ENCODE measurements at regions not wholly inside any gene's neighbourhood (a gene's known extent, or its start where the extent isn't known, plus 50 kb on each side); places are given as distances from the start of the nearest gene placed in this dataset.

DNA sequence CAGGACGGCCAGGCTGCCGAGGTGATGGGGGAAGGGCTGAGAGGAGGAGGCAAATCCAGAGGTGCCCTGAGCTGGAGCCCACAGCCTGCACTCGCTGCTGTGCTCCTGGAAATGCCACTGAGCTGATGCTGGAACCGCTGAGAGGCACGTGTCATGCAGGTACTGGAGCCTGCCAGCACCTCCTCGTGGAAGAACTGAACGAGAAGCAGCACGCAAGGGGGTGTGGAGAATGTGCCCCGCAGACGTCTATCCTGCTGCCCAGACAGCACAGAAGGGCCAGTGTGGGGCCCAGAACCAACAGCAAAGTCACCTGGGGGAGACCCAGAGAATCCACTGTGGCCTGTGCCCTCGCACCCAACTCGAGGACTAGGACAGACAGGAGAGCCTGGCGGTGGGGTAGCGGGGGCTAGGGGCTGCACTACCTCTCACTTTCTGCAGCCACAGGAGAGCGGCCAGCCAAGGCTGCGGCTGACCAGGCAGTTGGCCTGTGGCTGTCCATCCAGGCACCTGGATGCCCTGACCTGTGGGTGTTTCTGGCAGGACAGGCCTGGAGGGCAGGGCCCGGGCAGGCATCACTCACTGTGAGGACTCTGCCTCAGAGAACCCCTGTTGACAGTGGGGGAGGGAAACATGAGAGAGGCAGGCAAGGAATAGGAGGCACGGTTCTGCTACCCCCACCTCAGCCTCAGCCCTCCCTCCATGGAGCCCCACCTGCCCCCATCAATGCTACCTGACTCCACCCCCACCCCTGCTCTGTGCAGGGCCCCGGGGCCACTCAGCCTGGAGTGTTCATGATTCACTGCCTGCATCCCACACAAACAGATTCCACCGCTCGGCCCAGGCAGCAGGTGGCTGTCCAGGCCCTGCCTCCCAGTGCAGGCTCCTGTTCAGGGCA, 213.1 kb downstream of the TBC1D2B start:
- no peaks in the 10 kb centered on the region for H3K79me2 ChIP-seq (replicated peaks; ENCODE audit: insufficient read depth, low read length)
- H3K9me2 ChIP-seq (ENCODE audit: insufficient read depth, low read length), result no peaks in the 10 kb centered on the region
- no peaks in the 10 kb centered on the region for H3K9me3 ChIP-seq (ENCODE audit: low read length)
- no peaks in the 10 kb centered on the region for H3F3A ChIP-seq (ENCODE audit: insufficient read depth, low read length, poor library complexity, severe bottlenecking)
- no peak overlapping the region for H3K9ac ChIP-seq (ENCODE audit: low read length)
- no peak overlapping the region for H3K4me2 ChIP-seq (ENCODE audit: low read length)
- H2AFZ ChIP-seq (ENCODE audit: low read depth, low read length), result no peak overlapping the region
- H3K27me3 ChIP-seq (ENCODE audit: insufficient read depth, low read depth, low read length), result no peaks in the 10 kb centered on the region
- no peak for TF ChIP-seq RAD21 (conservative IDR thresholded peaks at IDR 0.05)
- TF ChIP-seq, protein P1, sequence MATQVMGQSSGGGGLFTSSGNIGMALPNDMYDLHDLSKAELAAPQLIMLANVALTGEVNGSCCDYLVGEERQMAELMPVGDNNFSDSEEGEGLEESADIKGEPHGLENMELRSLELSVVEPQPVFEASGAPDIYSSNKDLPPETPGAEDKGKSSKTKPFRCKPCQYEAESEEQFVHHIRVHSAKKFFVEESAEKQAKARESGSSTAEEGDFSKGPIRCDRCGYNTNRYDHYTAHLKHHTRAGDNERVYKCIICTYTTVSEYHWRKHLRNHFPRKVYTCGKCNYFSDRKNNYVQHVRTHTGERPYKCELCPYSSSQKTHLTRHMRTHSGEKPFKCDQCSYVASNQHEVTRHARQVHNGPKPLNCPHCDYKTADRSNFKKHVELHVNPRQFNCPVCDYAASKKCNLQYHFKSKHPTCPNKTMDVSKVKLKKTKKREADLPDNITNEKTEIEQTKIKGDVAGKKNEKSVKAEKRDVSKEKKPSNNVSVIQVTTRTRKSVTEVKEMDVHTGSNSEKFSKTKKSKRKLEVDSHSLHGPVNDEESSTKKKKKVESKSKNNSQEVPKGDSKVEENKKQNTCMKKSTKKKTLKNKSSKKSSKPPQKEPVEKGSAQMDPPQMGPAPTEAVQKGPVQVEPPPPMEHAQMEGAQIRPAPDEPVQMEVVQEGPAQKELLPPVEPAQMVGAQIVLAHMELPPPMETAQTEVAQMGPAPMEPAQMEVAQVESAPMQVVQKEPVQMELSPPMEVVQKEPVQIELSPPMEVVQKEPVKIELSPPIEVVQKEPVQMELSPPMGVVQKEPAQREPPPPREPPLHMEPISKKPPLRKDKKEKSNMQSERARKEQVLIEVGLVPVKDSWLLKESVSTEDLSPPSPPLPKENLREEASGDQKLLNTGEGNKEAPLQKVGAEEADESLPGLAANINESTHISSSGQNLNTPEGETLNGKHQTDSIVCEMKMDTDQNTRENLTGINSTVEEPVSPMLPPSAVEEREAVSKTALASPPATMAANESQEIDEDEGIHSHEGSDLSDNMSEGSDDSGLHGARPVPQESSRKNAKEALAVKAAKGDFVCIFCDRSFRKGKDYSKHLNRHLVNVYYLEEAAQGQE (IDR thresholded peaks at IDR 0.05; ENCODE audit: borderline replicate concordance), result no peak
- TF ChIP-seq TAF1 (IDR thresholded peaks at IDR 0.05; ENCODE audit: low read depth), result no peak
- no peak for TF ChIP-seq EP300 (conservative IDR thresholded peaks at IDR 0.05; ENCODE audit: poor library complexity, severe bottlenecking)
- TF ChIP-seq SMC3 (conservative IDR thresholded peaks at IDR 0.05; ENCODE audit: poor library complexity), result no peak
- TF ChIP-seq, protein P2, sequence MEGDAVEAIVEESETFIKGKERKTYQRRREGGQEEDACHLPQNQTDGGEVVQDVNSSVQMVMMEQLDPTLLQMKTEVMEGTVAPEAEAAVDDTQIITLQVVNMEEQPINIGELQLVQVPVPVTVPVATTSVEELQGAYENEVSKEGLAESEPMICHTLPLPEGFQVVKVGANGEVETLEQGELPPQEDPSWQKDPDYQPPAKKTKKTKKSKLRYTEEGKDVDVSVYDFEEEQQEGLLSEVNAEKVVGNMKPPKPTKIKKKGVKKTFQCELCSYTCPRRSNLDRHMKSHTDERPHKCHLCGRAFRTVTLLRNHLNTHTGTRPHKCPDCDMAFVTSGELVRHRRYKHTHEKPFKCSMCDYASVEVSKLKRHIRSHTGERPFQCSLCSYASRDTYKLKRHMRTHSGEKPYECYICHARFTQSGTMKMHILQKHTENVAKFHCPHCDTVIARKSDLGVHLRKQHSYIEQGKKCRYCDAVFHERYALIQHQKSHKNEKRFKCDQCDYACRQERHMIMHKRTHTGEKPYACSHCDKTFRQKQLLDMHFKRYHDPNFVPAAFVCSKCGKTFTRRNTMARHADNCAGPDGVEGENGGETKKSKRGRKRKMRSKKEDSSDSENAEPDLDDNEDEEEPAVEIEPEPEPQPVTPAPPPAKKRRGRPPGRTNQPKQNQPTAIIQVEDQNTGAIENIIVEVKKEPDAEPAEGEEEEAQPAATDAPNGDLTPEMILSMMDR (IDR thresholded peaks at IDR 0.05; ENCODE audit: poor library complexity, severe bottlenecking), result no peak
- TF ChIP-seq MXI1 (conservative IDR thresholded peaks at IDR 0.05; ENCODE audit: poor library complexity, severe bottlenecking), result no peak
- no peak for TF ChIP-seq POLR2AphosphoS5 (IDR thresholded peaks at IDR 0.05)
- no peak for TF ChIP-seq EZH2 (IDR thresholded peaks at IDR 0.05; ENCODE audit: borderline replicate concordance, insufficient read depth, low read length, poor library complexity, severe bottlenecking)
- H4K20me1 ChIP-seq (ENCODE audit: insufficient read depth), result no peaks in the 10 kb centered on the region
- no peak overlapping the region for H3K4me3 ChIP-seq (ENCODE audit: low read length)
- H3K36me3 ChIP-seq (ENCODE audit: insufficient read depth, low read length), result no peaks in the 10 kb centered on the region
- no peak overlapping the region for H3K27ac ChIP-seq (ENCODE audit: low read length)

DNA sequence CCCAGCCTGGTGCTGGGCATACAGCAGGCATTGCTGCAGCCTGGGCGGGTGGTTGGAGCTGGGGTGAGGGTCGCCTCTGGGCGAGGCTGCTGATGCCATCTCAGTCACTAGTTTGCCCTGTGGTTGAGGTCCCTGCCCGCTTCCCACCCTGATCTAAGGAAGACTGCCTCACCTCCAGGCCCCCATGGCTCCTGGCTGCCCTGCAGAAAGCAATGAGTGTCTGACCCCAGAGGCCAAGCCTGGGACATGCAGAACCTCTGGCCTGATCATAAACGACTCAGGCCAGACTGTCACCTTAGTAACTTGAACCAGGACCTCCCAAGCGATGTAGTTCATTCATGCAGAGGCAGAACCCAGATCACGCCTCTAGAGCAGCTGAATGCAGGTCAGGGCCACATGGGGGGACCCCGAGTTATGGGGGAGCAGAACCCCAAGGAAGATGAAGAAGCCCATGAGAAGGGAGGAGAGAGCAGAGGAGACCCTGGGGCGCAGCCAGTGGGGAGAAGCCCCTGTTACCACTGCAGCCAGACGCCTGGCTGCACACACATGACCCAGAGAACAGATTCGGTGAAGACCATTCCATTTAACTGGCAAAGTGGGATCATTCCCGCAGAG, 213.9 kb downstream of the TBC1D2B start:
- H3K36me3 ChIP-seq (ENCODE audit: insufficient read depth, low read length), result no peaks in the 10 kb centered on the region
- no peak overlapping the region for H3K9ac ChIP-seq (ENCODE audit: low read length)
- H3K4me3 ChIP-seq (ENCODE audit: low read length), result no peak overlapping the region
- H3K4me2 ChIP-seq (ENCODE audit: low read length), result no peak overlapping the region
- H3K27me3 ChIP-seq (ENCODE audit: insufficient read depth, low read depth, low read length), result no peaks in the 10 kb centered on the region
- H3K27ac ChIP-seq (ENCODE audit: low read length), result no peak overlapping the region
- TF ChIP-seq POLR2AphosphoS5 (IDR thresholded peaks at IDR 0.05), result no peak
- TF ChIP-seq RAD21 (conservative IDR thresholded peaks at IDR 0.05), result no peak
- TF ChIP-seq, protein P2 (IDR thresholded peaks at IDR 0.05; ENCODE audit: poor library complexity, severe bottlenecking), result no peak
- TF ChIP-seq EZH2 (IDR thresholded peaks at IDR 0.05; ENCODE audit: borderline replicate concordance, insufficient read depth, low read length, poor library complexity, severe bottlenecking), result no peak
- no peak for TF ChIP-seq TAF1 (IDR thresholded peaks at IDR 0.05; ENCODE audit: low read depth)
- TF ChIP-seq MXI1 (conservative IDR thresholded peaks at IDR 0.05; ENCODE audit: poor library complexity, severe bottlenecking), result no peak
- TF ChIP-seq EP300 (conservative IDR thresholded peaks at IDR 0.05; ENCODE audit: poor library complexity, severe bottlenecking), result no peak
- TF ChIP-seq SMC3 (conservative IDR thresholded peaks at IDR 0.05; ENCODE audit: poor library complexity), result no peak
- TF ChIP-seq, protein P1 (IDR thresholded peaks at IDR 0.05; ENCODE audit: borderline replicate concordance), result no peak
- no peaks in the 10 kb centered on the region for H3F3A ChIP-seq (ENCODE audit: insufficient read depth, low read length, poor library complexity, severe bottlenecking)
- no peaks in the 10 kb centered on the region for H3K79me2 ChIP-seq (replicated peaks; ENCODE audit: insufficient read depth, low read length)
- H4K20me1 ChIP-seq (ENCODE audit: insufficient read depth), result no peaks in the 10 kb centered on the region
- H3K9me3 ChIP-seq (ENCODE audit: low read length), result no peaks in the 10 kb centered on the region
- H3K9me2 ChIP-seq (ENCODE audit: insufficient read depth, low read length), result no peaks in the 10 kb centered on the region
- H2AFZ ChIP-seq (ENCODE audit: low read depth, low read length), result no peak overlapping the region

Data from neural cell (in vitro differentiated cells).